ENCODE measurements at regions not wholly inside any gene's neighbourhood (a gene's known extent, or its start where the extent isn't known, plus 50 kb on each side); places are given as distances from the start of the nearest gene placed in this dataset.

- intact Hi-C loops (cut with DNase I), result no loop called here
- TF ChIP-seq CTCF (IDR thresholded peaks at IDR 0.05) (no peak), POLR2A (IDR thresholded peaks at IDR 0.05) (no peak), POLR2AphosphoS5 (IDR thresholded peaks at IDR 0.05; ENCODE audit: insufficient read depth in 1 of 2, low read depth in 1 of 2) (no peak)
- no peak overlapping the region for H3K4me3 ChIP-seq
These were observed 79.6 kb upstream of the TACR1 start for GRCh38 chr2:75278821-75279379.

GRCh38 chr2:75278314-75278713 is 79.0 kb upstream of the TACR1 start:
- no peak overlapping the region for H3K27ac ChIP-seq
- no peak overlapping the region for H3K4me3 ChIP-seq
- H3K9me3 ChIP-seq, result no peaks in the 10 kb centered on the region
- DNase-seq (ENCODE audit: extremely low spot score in 2 of 2), result no peak
- TF ChIP-seq CTCF (IDR thresholded peaks at IDR 0.05) (no peak), POLR2A (IDR thresholded peaks at IDR 0.05) (no peak), POLR2AphosphoS5 (IDR thresholded peaks at IDR 0.05; ENCODE audit: insufficient read depth in 1 of 2, low read depth in 1 of 2) (no peak)
- no peaks in the 10 kb centered on the region for H3K27me3 ChIP-seq
- intact Hi-C loops (cut with DNase I), result no loop called here
- H3K4me1 ChIP-seq, result no peaks in the 10 kb centered on the region
- no peaks in the 10 kb centered on the region for H3K36me3 ChIP-seq

More at GRCh38 chr2:75278821-75279379, 79.6 kb upstream of the TACR1 start:
- Histone ChIP-seq H3K27me3 (no peaks in the 10 kb centered on the region), H3K4me1 (no peaks in the 10 kb centered on the region), H3K9me3 (no peaks in the 10 kb centered on the region), H3K27ac (no peak overlapping the region), H3K36me3 (no peaks in the 10 kb centered on the region)
- DNase-seq (ENCODE audit: extremely low spot score in 2 of 2), result no peak

GRCh38 chr2:75277111-75277510 is 77.8 kb upstream of the TACR1 start:
- H3K36me3 ChIP-seq, result no peaks in the 10 kb centered on the region
- H3K4me3 ChIP-seq, result no peak overlapping the region
- no peaks in the 10 kb centered on the region for H3K27me3 ChIP-seq
- intact Hi-C loops (cut with DNase I), result no loop called here
- TF ChIP-seq POLR2AphosphoS5 (IDR thresholded peaks at IDR 0.05; ENCODE audit: insufficient read depth in 1 of 2, low read depth in 1 of 2), result no peak
- no peak for TF ChIP-seq CTCF (IDR thresholded peaks at IDR 0.05)
- no peak for TF ChIP-seq POLR2A (IDR thresholded peaks at IDR 0.05)
- H3K27ac ChIP-seq, result no peak overlapping the region
- no peaks in the 10 kb centered on the region for H3K9me3 ChIP-seq
- no peak for DNase-seq (ENCODE audit: extremely low spot score in 2 of 2)
- no peaks in the 10 kb centered on the region for H3K4me1 ChIP-seq

- no peaks in the 10 kb centered on the region for H3K9me3 ChIP-seq
- no peak for TF ChIP-seq POLR2A (IDR thresholded peaks at IDR 0.05)
These were observed 77.0 kb upstream of the TACR1 start for GRCh38 chr2:75276093-75277029.

GRCh38 chr2:75274936-75275335 is 75.6 kb upstream of the TACR1 start:
- Histone ChIP-seq H3K9me3 (no peaks in the 10 kb centered on the region), H3K27me3 (no peaks in the 10 kb centered on the region), H3K4me1 (no peaks in the 10 kb centered on the region), H3K36me3 (no peaks in the 10 kb centered on the region), H3K27ac (no peak overlapping the region), H3K4me3 (no peak overlapping the region)
- TF ChIP-seq CTCF (IDR thresholded peaks at IDR 0.05) (no peak), POLR2AphosphoS5 (IDR thresholded peaks at IDR 0.05; ENCODE audit: insufficient read depth in 1 of 2, low read depth in 1 of 2) (no peak), POLR2A (IDR thresholded peaks at IDR 0.05) (no peak)
- DNase-seq (ENCODE audit: extremely low spot score in 2 of 2), result no peak
- intact Hi-C loops (cut with DNase I), result no loop called here

More at GRCh38 chr2:75276093-75277029, 77.0 kb upstream of the TACR1 start:
- Histone ChIP-seq H3K4me1 (no peaks in the 10 kb centered on the region), H3K27me3 (no peaks in the 10 kb centered on the region), H3K4me3 (no peak overlapping the region), H3K27ac (no peak overlapping the region), H3K36me3 (no peaks in the 10 kb centered on the region)
- no peak for DNase-seq (ENCODE audit: extremely low spot score in 2 of 2)
- intact Hi-C loops (cut with DNase I), result no loop called here

All from vagina (tissue), 2 donors.